Neural progenitor cell (in vitro differentiated cells): ENCODE measurements at regions not wholly inside any gene's neighbourhood (a gene's known extent, or its start where the extent isn't known, plus 50 kb on each side); places are given as distances from the start of the nearest gene placed in this dataset.

Source experiments
- DNase-seq: peaks from one replicate; pipeline ENCODE4 v3.0.0-alpha.2; 2016; ENCODE audit warnings: low spot score
- H2AFZ ChIP-seq: fragments of 200-600 bp; sonication (generic); replicated peaks from 2 replicates; pipeline ENCODE4 v1.6.1; 2016; ENCODE audit warnings: antibody characterized with exemption
- H3F3A ChIP-seq: fragments of 200-600 bp; sonication (generic); 2 replicates; pipeline ENCODE4 v1.6.1; 2016; ENCODE audit warnings: antibody characterized with exemption, low read depth
- H3K27ac ChIP-seq: fragments of 200-600 bp; sonication (generic); 2 replicates; pipeline ENCODE4 v1.5.1; 2016; ENCODE audit warnings: mild to moderate bottlenecking
- H3K27me3 ChIP-seq: fragments of 200-600 bp; sonication (generic); 2 replicates; pipeline ENCODE4 v1.6.1; 2016; ENCODE audit warnings: mild to moderate bottlenecking, moderate library complexity
- H3K36me3 ChIP-seq: fragments of 200-600 bp; sonication (generic); 2 replicates; pipeline ENCODE4 v1.5.1; 2016
- H3K4me1 ChIP-seq: fragments of 200-600 bp; sonication (generic); 2 replicates; pipeline ENCODE4 v1.6.1; 2016; ENCODE audit warnings: mixed run types
- H3K4me2 ChIP-seq: fragments of 200-600 bp; sonication (generic); 2 replicates; pipeline ENCODE4 v1.6.1; 2016
- H3K4me3 ChIP-seq: fragments of 200-600 bp; sonication (generic); 2 replicates; pipeline ENCODE4 v1.5.1; 2016
- H3K79me2 ChIP-seq: fragments of 200-600 bp; sonication (generic); 2 replicates; pipeline ENCODE4 v1.6.1; 2016; ENCODE audit warnings: low read depth
- H3K9ac ChIP-seq: fragments of 200-600 bp; sonication (generic); 2 replicates; pipeline ENCODE4 v1.6.1; 2016
- H3K9me3 ChIP-seq: fragments of 200-600 bp; sonication (generic); 2 replicates; pipeline ENCODE4 v1.5.1; 2016; ENCODE audit warnings: low read depth
- H4K20me1 ChIP-seq: fragments of 200-600 bp; sonication (generic); 2 replicates; pipeline ENCODE4 v1.6.1; 2016; ENCODE audit warnings: low read depth
- H3K27ac Mint-ChIP-seq: 3 replicates; pipeline ENCODE4 v1.8.0; 2021; ENCODE audit warnings: mixed read lengths
- H3K27me3 Mint-ChIP-seq: 2 replicates; pipeline ENCODE4 v1.8.0; 2022; ENCODE audit warnings: low read depth, mild to moderate bottlenecking, inconsistent platforms, moderate library complexity, mixed read lengths; ENCODE audit not compliant: insufficient read depth
- H3K36me3 Mint-ChIP-seq: 3 replicates; pipeline ENCODE4 v1.8.0; 2021; ENCODE audit warnings: mixed read lengths
- H3K4me1 Mint-ChIP-seq: 3 replicates; pipeline ENCODE4 v1.8.0; 2021; ENCODE audit warnings: mixed read lengths
- H3K4me3 Mint-ChIP-seq: 3 replicates; pipeline ENCODE4 v1.8.0; 2021; ENCODE audit warnings: mild to moderate bottlenecking, moderate library complexity, mixed read lengths
- H3K9me3 Mint-ChIP-seq: 3 replicates; pipeline ENCODE4 v1.8.0; 2020; ENCODE audit warnings: mixed read lengths
- EZH2 ChIP-seq: fragments of 200-600 bp; sonication (generic); IDR thresholded peaks from 2 replicates; pipeline ENCODE4 v1.6.1; 2017; ENCODE audit warnings: antibody characterized with exemption, mild to moderate bottlenecking, moderate library complexity
- EZH2phosphoT487 ChIP-seq: fragments of 200-600 bp; sonication (generic); IDR thresholded peaks from 2 replicates; pipeline ENCODE4 v1.6.1; 2017; ENCODE audit warnings: antibody characterized with exemption
- TF ChIP-seq, protein P1 (sequence below): fragments of 200-600 bp; sonication (generic); IDR thresholded peaks from 2 replicates; pipeline ENCODE4 v1.5.1; 2017; ENCODE audit warnings: antibody characterized with exemption, mild to moderate bottlenecking

DNA sequence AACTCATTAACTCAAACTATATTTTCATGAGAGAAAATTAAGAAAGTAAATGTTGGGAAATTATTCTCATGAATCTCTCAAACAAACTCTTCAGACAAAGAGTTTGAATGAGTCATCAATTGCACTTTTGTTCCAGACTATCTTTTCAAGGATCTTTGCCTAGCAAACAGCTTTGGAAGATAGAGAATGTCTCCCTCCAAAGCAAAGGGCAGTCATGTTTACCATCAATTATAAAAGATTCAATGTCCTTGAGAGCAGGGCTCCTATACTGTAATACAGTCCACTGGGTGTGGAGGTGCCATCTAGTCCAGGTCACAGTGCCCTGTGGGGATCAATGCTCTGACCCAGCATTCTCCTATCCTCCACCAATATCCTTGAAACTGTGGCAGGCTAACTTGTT is 1429.3 kb downstream of the EFNA5 start:
- H3K9ac ChIP-seq = no peak overlapping the region
- TF ChIP-seq EZH2phosphoT487 = no peak
- TF ChIP-seq, protein P1, sequence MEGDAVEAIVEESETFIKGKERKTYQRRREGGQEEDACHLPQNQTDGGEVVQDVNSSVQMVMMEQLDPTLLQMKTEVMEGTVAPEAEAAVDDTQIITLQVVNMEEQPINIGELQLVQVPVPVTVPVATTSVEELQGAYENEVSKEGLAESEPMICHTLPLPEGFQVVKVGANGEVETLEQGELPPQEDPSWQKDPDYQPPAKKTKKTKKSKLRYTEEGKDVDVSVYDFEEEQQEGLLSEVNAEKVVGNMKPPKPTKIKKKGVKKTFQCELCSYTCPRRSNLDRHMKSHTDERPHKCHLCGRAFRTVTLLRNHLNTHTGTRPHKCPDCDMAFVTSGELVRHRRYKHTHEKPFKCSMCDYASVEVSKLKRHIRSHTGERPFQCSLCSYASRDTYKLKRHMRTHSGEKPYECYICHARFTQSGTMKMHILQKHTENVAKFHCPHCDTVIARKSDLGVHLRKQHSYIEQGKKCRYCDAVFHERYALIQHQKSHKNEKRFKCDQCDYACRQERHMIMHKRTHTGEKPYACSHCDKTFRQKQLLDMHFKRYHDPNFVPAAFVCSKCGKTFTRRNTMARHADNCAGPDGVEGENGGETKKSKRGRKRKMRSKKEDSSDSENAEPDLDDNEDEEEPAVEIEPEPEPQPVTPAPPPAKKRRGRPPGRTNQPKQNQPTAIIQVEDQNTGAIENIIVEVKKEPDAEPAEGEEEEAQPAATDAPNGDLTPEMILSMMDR = no peak
- TF ChIP-seq EZH2 = no peak
- no peaks in the 10 kb centered on the region for H3K9me3 Mint-ChIP-seq
- H3K79me2 ChIP-seq = no peaks in the 10 kb centered on the region
- H3K27ac ChIP-seq = no peak overlapping the region
- H3K4me2 ChIP-seq = no peak overlapping the region
- H3K36me3 ChIP-seq = no peaks in the 10 kb centered on the region
- no peaks in the 10 kb centered on the region for H3K9me3 ChIP-seq
- no peaks in the 10 kb centered on the region for H3K4me1 ChIP-seq
- H3K27ac Mint-ChIP-seq = no peak overlapping the region
- no peaks in the 10 kb centered on the region for H3K36me3 Mint-ChIP-seq
- H3K27me3 Mint-ChIP-seq = no peaks in the 10 kb centered on the region
- H3F3A ChIP-seq = no peaks in the 10 kb centered on the region
- H3K4me3 Mint-ChIP-seq = no peak overlapping the region
- no peaks in the 10 kb centered on the region for H3K4me1 Mint-ChIP-seq
- no peak overlapping the region for H2AFZ ChIP-seq
- DNase-seq = no peak
- no peaks in the 10 kb centered on the region for H4K20me1 ChIP-seq
- H3K27me3 ChIP-seq = no peaks in the 10 kb centered on the region
- H3K4me3 ChIP-seq = no peak overlapping the region

DNA sequence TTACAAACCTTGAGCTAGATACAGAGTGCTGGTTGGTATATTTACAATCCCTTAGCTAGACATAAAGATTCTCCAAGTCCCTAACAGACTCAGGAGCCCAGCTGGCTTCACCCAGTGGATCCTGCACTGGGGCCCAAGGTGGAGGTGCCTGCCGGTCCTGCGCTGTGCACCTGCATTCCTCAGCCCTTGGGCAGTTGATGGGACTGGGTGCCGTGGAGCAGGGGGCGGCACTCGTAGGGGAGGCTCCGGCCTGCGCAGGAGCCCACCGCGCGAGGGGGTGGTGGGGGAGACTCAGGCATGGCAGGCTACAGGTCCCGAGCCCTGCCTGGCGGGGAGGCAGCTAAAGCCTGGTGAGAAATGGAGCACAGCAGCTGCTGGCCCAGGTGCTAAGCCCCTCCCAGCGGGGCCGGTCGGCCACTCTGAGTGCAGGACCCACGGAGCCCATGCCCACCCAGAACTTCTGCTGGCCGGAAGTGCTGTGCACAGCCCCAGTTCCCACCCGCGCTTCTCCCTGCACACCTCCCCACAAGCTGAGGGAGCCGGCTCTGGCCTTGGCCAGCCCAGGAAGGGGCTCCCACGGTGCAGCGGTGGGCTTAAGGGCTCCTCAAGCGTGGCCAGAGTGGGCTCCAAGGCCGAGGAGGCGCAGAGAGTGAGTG is 1464.7 kb downstream of the EFNA5 start:
- Mint-ChIP-seq H3K27ac (no peak overlapping the region), H3K36me3 (no peaks in the 10 kb centered on the region), H3K4me1 (no peaks in the 10 kb centered on the region), H3K27me3 (peaks cover 4% of the 10 kb centered on the region), H3K9me3 (peaks cover 2% of the 10 kb centered on the region), H3K4me3 (no peak overlapping the region)
- Histone ChIP-seq H3K27me3 (no peaks in the 10 kb centered on the region), H3K4me3 (no peak overlapping the region), H3K36me3 (no peaks in the 10 kb centered on the region), H2AFZ (no peak overlapping the region), H3K79me2 (no peaks in the 10 kb centered on the region), H3K4me1 (no peaks in the 10 kb centered on the region), H3K9me3 (no peaks in the 10 kb centered on the region), H3F3A (no peaks in the 10 kb centered on the region), H4K20me1 (no peaks in the 10 kb centered on the region), H3K27ac (no peak overlapping the region), H3K9ac (no peak overlapping the region), H3K4me2 (no peak overlapping the region)
- TF ChIP-seq EZH2phosphoT487 (no peak), EZH2 (no peak)
- TF ChIP-seq, protein P1 = no peak
- DNase-seq = no peak

DNA sequence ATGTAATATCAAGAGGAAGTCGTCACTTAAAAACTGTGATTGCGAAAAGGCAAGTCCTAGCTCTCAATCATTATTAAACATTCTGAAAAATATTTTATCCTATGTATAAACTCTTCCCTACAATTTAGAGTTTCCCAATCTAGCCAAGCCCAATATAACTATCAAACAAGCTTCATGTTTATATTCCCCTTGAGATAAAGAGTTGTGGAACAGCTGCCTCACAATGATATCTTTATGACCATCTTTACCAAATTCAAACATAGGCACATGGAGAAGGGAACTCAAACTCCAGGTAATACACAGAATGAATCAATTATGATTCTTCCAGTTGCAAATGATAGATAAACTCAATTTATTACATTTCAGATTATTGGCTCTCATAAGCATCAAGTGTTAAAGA is 1468.7 kb downstream of the EFNA5 start:
- no peaks in the 10 kb centered on the region for H3K36me3 Mint-ChIP-seq
- Histone ChIP-seq H4K20me1 (no peaks in the 10 kb centered on the region), H3K79me2 (no peaks in the 10 kb centered on the region), H3K27ac (no peak overlapping the region), H3K9me3 (no peaks in the 10 kb centered on the region), H3K36me3 (no peaks in the 10 kb centered on the region), H3K4me2 (no peak overlapping the region), H3K4me1 (no peaks in the 10 kb centered on the region), H3K27me3 (no peaks in the 10 kb centered on the region), H3K4me3 (no peak overlapping the region), H3K9ac (no peak overlapping the region), H2AFZ (no peak overlapping the region), H3F3A (no peaks in the 10 kb centered on the region)
- peaks cover 2% of the 10 kb centered on the region for H3K9me3 Mint-ChIP-seq
- TF ChIP-seq EZH2 (no peak), EZH2phosphoT487 (no peak)
- TF ChIP-seq, protein P1 = no peak
- no peaks in the 10 kb centered on the region for H3K4me1 Mint-ChIP-seq
- no peak overlapping the region for H3K4me3 Mint-ChIP-seq
- DNase-seq = no peak
- no peak overlapping the region for H3K27ac Mint-ChIP-seq
- H3K27me3 Mint-ChIP-seq = no peaks in the 10 kb centered on the region
